H1 (cell line): ENCODE measurements at regions not wholly inside any gene's neighbourhood (a gene's known extent, or its start where the extent isn't known, plus 50 kb on each side); places are given as distances from the start of the nearest gene placed in this dataset.

Experiments used
- CTCF ChIP-seq, 3 experiments: IDR thresholded peaks; 1 replicate in 2 of 3; 2 replicates in 1 of 3; pipeline versions ENCODE4 v1.5.1 to v1.6.1; 2011; ENCODE audit warnings: low read length in 3 of 3, mild to moderate bottlenecking in 3 of 3, inconsistent platforms in 2 of 3, low read depth in 1 of 3, moderate library complexity in 1 of 3; ENCODE audit not compliant: insufficient read depth in 1 of 3; ENCODE audit errors: control extremely low read depth in 1 of 3
- GABPA ChIP-seq: IDR thresholded peaks from 2 replicates; pipeline ENCODE4 v1.6.1; 2011; ENCODE audit warnings: mild to moderate bottlenecking, low read length, moderate library complexity, borderline replicate concordance; ENCODE audit not compliant: insufficient read depth
- HDAC6 ChIP-seq: IDR thresholded peaks from one replicate; pipeline ENCODE4 v1.7.1; 2012; ENCODE audit warnings: low read depth, mild to moderate bottlenecking, inconsistent platforms, low read length, moderate library complexity
- POLR2AphosphoS5 ChIP-seq: IDR thresholded peaks from 2 replicates; pipeline ENCODE4 v1.6.1; 2011; ENCODE audit warnings: low read depth, low read length
- RFX5 ChIP-seq: IDR thresholded peaks from 2 replicates; pipeline ENCODE4 v1.6.1; 2011; ENCODE audit warnings: low read depth, low read length, improper control_type of control experiment, borderline replicate concordance

DNA sequence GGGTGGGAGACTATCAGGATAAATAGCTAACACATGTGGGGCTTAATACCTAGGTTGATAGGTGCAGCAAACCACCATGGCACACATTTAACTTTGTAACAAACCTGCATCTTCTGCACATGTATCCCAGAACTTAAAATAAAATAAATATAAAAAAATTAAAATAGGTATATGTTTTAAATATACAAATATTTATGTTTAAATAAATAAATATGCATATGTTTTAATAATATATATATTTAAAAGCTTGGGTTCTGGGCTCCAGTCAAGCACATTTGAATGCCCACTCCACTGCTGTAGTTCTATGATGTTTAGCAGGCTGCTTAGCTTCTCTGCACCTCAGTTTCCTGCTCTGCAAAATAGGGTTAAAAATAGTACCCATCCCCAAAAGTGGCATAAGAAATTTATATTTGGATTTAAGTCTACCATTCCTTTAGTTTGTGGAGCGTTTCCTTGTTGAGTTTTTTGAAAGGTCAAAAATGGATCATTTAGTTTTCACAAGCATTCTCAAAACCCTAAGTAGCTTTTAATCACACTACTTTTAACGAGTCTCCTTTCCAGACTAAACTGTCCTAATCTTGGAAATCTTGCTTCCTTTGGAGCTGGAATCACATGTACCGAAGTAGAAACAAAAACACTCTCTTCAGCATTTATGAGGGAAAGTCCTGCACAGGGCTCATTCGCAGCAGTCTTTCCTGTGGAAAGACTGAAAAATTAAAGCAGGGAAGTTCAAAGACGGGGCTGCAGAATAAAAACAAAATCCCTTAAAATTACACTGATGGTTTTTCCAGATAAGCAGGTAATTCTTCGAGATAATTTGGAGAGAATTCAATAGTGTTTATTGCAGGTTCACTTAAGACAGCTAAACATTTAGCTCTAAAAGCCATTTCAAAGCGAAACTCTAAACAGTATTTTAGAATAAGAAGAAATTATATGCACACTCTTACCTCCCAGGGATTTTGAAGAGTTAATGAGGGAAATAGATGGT, 111.7 kb upstream of the LYZL1 start:
- TF ChIP-seq HDAC6 (no peak), GABPA (no peak), RFX5 (no peak), CTCF (IDR thresholded peaks at IDR 0.05; ENCODE audit: control extremely low read depth in 1 of 3, insufficient read depth in 1 of 3, low read depth in 1 of 3, low read length in 3 of 3) (no peak), POLR2AphosphoS5 (no peak)
